Caco-2 (cell line): ENCODE measurements at regions not wholly inside any gene's neighbourhood (a gene's known extent, or its start where the extent isn't known, plus 50 kb on each side); places are given as distances from the start of the nearest gene placed in this dataset.

ENCODE experiments used
- BruUV-seq: library from RNA; stranded (reverse); fragments of 400-500 nt; replicated peaks from 2 replicates; lab custom pipeline; 2021; lab: Mats Ljungman, UMichigan
- CTCF ChIA-PET: fragments of 300-600 bp; sonication (Branson Sonifier 250); formaldehyde crosslinking; loops from one replicate; lab custom pipeline; 2022; ENCODE audit warnings: antibody characterized with exemption; lab: Charles Lee
- POLR2A ChIA-PET: fragments of 300-600 bp; sonication (Branson Sonifier 250); formaldehyde crosslinking; loops from one replicate; lab custom pipeline; 2022; ENCODE audit warnings: antibody characterized with exemption; lab: Charles Lee
- DNase-seq, 2 experiments: peaks; one replicate each; pipeline versions ENCODE4 v3.0.0 to v3.0.0-alpha.2; 2020 to 2022
- H3K27me3 ChIP-seq: replicated peaks from 2 replicates; pipeline ENCODE4 v1.6.0; 2011; ENCODE audit warnings: low read length; ENCODE audit not compliant: control insufficient read depth, insufficient read depth
- H3K36me3 ChIP-seq: 2 replicates; pipeline ENCODE4 v1.5.1; 2011; ENCODE audit warnings: low read length; ENCODE audit not compliant: control insufficient read depth, insufficient read depth
- H3K4me1 ChIP-seq: fragments of 250-450 bp; sonication (Bioruptor Pico); 2 replicates; pipeline ENCODE4 v1.5.1; 2020; ENCODE audit warnings: mild to moderate bottlenecking
- H3K4me3 ChIP-seq: 2 replicates; pipeline ENCODE4 v1.5.1; 2011; ENCODE audit warnings: low read depth, mild to moderate bottlenecking, control low read depth, low read length
- H3K9me3 ChIP-seq: fragments of 250-450 bp; sonication (Bioruptor Pico); 2 replicates; pipeline ENCODE4 v1.5.1; 2020; ENCODE audit warnings: mild to moderate bottlenecking, moderate library complexity
- H3K27ac Mint-ChIP-seq: one replicate; pipeline ENCODE4 v1.8.0; 2022; ENCODE audit warnings: mixed read lengths; ENCODE audit not compliant: unreplicated experiment
- H3K27me3 Mint-ChIP-seq: one replicate; pipeline ENCODE4 v1.8.0; 2022; ENCODE audit warnings: mixed read lengths; ENCODE audit not compliant: insufficient read depth, unreplicated experiment
- H3K36me3 Mint-ChIP-seq: one replicate; pipeline ENCODE4 v1.8.0; 2022; ENCODE audit warnings: mild to moderate bottlenecking, mixed read lengths; ENCODE audit not compliant: insufficient read depth, unreplicated experiment
- H3K4me1 Mint-ChIP-seq: one replicate; pipeline ENCODE4 v1.8.0; 2022; ENCODE audit warnings: low read depth, mixed read lengths; ENCODE audit not compliant: unreplicated experiment
- H3K4me3 Mint-ChIP-seq: one replicate; pipeline ENCODE4 v1.8.0; 2022; ENCODE audit warnings: mild to moderate bottlenecking, moderate library complexity, mixed read lengths; ENCODE audit not compliant: unreplicated experiment
- H3K9me3 Mint-ChIP-seq: one replicate; pipeline ENCODE4 v1.8.0; 2022; ENCODE audit warnings: mixed read lengths; ENCODE audit not compliant: unreplicated experiment
- CTCF ChIP-seq, 2 experiments: fragments of 200-600 bp in 1 of 2; IDR thresholded peaks; 1 replicate in 1 of 2; 2 replicates in 1 of 2; pipeline versions ENCODE4 v1.5.1 to v1.8.0; 2011 to 2022; ENCODE audit warnings: antibody characterized with exemption in 1 of 2, control low read depth in 1 of 2, inconsistent platforms in 1 of 2, low read depth in 1 of 2, low read length in 1 of 2, mild to moderate bottlenecking in 1 of 2, moderate library complexity in 1 of 2; ENCODE audit not compliant: insufficient read depth in 1 of 2, severe bottlenecking in 1 of 2, unreplicated experiment in 1 of 2
- intact Hi-C: fragments of 100-400 bp; cut with micrococcal nuclease; formaldehyde crosslinking; loops from one replicate; pipeline ENCODE4 v1.10.0; 2022; ENCODE audit not compliant: unreplicated experiment

GRCh38 chr21:35422011-35422410 lies 372.9 kb upstream of the RUNX1 start:
- CTCF ChIA-PET = no interaction called here
- POLR2A ChIA-PET = no interaction called here
- no TSS peak for BruUV-seq
- Histone ChIP-seq H3K27me3 (no peaks in the 10 kb centered on the region), H3K9me3 (peaks cover 4% of the 10 kb centered on the region; the same call in 1 of the 2 replicates), H3K4me3 (no peak overlapping the region), H3K4me1 (no peaks in the 10 kb centered on the region), H3K36me3 (no peaks in the 10 kb centered on the region)
- intact Hi-C loops = no loop called here
- Mint-ChIP-seq H3K36me3 (no peaks in the 10 kb centered on the region), H3K9me3 (peaks cover 11% of the 10 kb centered on the region), H3K4me1 (peaks cover under 1% of the 10 kb centered on the region), H3K27ac (no peak overlapping the region), H3K4me3 (no peak overlapping the region), H3K27me3 (peaks cover 3% of the 10 kb centered on the region)
- TF ChIP-seq CTCF (IDR thresholded peaks at IDR 0.05; ENCODE audit: insufficient read depth in 1 of 2, low read depth in 1 of 2, low read length in 1 of 2, severe bottlenecking in 1 of 2, unreplicated experiment in 1 of 2) = no peak
- no peak for DNase-seq

DNA sequence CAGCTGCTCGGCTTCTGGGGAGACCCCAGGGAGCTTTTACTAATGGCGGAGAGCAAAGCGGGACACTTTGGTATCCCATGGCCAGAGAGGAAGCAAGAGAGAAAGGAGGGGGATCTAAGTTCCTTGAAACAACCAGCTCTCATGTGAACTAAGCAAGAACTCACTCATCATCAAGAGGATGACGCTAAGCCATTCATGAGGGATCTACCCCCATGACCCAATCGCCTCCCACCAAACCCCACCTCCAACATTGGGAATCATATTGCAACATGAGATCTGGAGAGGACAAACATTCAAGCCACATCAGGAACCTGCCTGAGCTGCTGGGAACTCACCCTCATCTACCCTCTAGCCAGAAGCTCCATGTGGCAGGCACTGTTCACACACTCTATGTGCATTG lies 372.1 kb upstream of the RUNX1 start:
- H3K4me3 Mint-ChIP-seq = no peak overlapping the region
- H3K4me1 Mint-ChIP-seq = peaks cover 7% of the 10 kb centered on the region
- no peaks in the 10 kb centered on the region for H3K27me3 Mint-ChIP-seq
- no peak overlapping the region for H3K4me3 ChIP-seq
- H3K36me3 ChIP-seq = no peaks in the 10 kb centered on the region
- no peak for DNase-seq
- peaks cover 11% of the 10 kb centered on the region for H3K9me3 Mint-ChIP-seq
- no peaks in the 10 kb centered on the region for H3K36me3 Mint-ChIP-seq
- BruUV-seq = no TSS peak
- H3K9me3 ChIP-seq = peaks cover 4% of the 10 kb centered on the region; the same call in 1 of the 2 replicates
- TF ChIP-seq CTCF (IDR thresholded peaks at IDR 0.05; ENCODE audit: insufficient read depth in 1 of 2, low read depth in 1 of 2, low read length in 1 of 2, severe bottlenecking in 1 of 2, unreplicated experiment in 1 of 2) = no peak
- CTCF ChIA-PET = no interaction called here
- no peaks in the 10 kb centered on the region; the same call in 1 of the 2 replicates for H3K4me1 ChIP-seq
- intact Hi-C loops = no loop called here
- no peaks in the 10 kb centered on the region for H3K27me3 ChIP-seq
- H3K27ac Mint-ChIP-seq = no peak overlapping the region
- POLR2A ChIA-PET = no interaction called here

DNA sequence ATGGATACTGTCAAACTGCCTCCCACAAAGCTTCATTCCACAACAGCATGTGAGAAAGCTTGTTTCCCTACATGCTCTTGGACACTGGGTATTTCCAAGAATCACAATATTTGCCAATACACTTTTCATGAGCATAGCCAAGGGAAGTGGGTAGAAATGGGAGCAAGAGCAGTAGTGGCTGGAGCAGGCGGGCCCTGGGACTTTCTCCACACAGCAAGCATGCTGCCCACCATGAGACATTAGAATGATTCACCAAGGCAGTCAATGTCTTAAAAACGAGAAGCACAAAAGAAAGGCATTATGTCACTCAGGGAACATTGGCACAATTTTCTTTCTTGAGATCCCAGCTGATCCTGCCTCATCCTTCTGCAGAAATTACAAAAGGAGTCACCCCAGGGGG lies 371.6 kb upstream of the RUNX1 start:
- peaks cover 11% of the 10 kb centered on the region for H3K9me3 Mint-ChIP-seq
- POLR2A ChIA-PET = no interaction called here
- intact Hi-C loops = no loop called here

More for the DNA sequence above, 371.6 kb upstream of the RUNX1 start:
- Mint-ChIP-seq H3K27ac (no peak overlapping the region), H3K4me1 (peaks cover 7% of the 10 kb centered on the region), H3K4me3 (no peak overlapping the region), H3K36me3 (no peaks in the 10 kb centered on the region), H3K27me3 (no peaks in the 10 kb centered on the region)
- peaks cover 4% of the 10 kb centered on the region; the same call in 1 of the 2 replicates for H3K9me3 ChIP-seq
- peaks cover 3% of the 10 kb centered on the region for H3K4me1 ChIP-seq
- DNase-seq = no peak
- no peaks in the 10 kb centered on the region for H3K36me3 ChIP-seq
- CTCF ChIA-PET = no interaction called here
- H3K4me3 ChIP-seq = no peak overlapping the region
- H3K27me3 ChIP-seq = no peaks in the 10 kb centered on the region
- no TSS peak for BruUV-seq
- no peak for TF ChIP-seq CTCF (IDR thresholded peaks at IDR 0.05; ENCODE audit: insufficient read depth in 1 of 2, low read depth in 1 of 2, low read length in 1 of 2, severe bottlenecking in 1 of 2, unreplicated experiment in 1 of 2)
